T-helper 1 cell treated with Interleukin-12 subunit alpha and Interleukin-12 subunit beta and Interleukin-4 antibody, amounts not matched to agents 30 μg/mL and 1 μg/mL, for 36 hours (primary cell): ENCODE measurements at regions not wholly inside any gene's neighbourhood (a gene's known extent, or its start where the extent isn't known, plus 50 kb on each side); places are given as distances from the start of the nearest gene placed in this dataset.
"Not testable (repeated sequence)": the region's sequence is repeated elsewhere in the genome, so short reads cannot be mapped to it uniquely, and the experiment has no call there.

Experiments used
- H3K27ac Mint-ChIP-seq: one replicate; pipeline ENCODE4 v1.8.0; 2021; ENCODE audit warnings: mild to moderate bottlenecking, mixed read lengths
- H3K27me3 Mint-ChIP-seq: one replicate; pipeline ENCODE4 v1.8.0; 2021; ENCODE audit warnings: low read depth, mixed read lengths
- H3K36me3 Mint-ChIP-seq: one replicate; pipeline ENCODE4 v1.8.0; 2021; ENCODE audit warnings: low read depth, mixed read lengths
- H3K4me1 Mint-ChIP-seq: one replicate; pipeline ENCODE4 v1.8.0; 2021; ENCODE audit warnings: low read depth, mixed read lengths
- H3K4me3 Mint-ChIP-seq: one replicate; pipeline ENCODE4 v1.8.0; 2021; ENCODE audit warnings: mild to moderate bottlenecking, moderate library complexity, mixed read lengths
- H3K9me3 Mint-ChIP-seq: one replicate; pipeline ENCODE4 v1.8.0; 2021; ENCODE audit warnings: mixed read lengths

DNA sequence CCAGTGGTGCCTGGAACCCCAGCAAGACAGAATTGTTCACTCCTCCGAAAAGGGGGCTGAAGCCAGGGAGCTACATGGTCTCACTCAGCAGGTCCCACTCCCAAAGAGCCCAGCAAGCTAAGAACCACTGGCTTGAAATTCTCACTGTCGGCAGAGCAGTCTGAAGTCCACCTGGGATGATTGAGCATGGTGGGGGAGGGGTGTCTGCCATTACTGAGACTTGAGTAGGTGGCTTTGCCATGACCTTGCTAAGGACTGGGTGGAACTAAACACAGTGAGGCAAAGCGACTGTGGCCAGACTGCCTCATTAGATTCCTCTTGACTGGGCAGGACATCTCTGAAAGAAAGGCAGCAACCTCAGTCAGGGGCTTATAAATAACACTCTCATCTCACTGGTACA lies 122.6 kb upstream of the ZC4H2 start:
- peaks cover 33% of the 10 kb centered on the region for H3K9me3 Mint-ChIP-seq
- H3K4me3 Mint-ChIP-seq: no peak overlapping the region
- H3K27me3 Mint-ChIP-seq: no peaks in the 10 kb centered on the region
- no peak overlapping the region for H3K27ac Mint-ChIP-seq
- no peaks in the 10 kb centered on the region for H3K4me1 Mint-ChIP-seq
- peaks cover 5% of the 10 kb centered on the region for H3K36me3 Mint-ChIP-seq

DNA sequence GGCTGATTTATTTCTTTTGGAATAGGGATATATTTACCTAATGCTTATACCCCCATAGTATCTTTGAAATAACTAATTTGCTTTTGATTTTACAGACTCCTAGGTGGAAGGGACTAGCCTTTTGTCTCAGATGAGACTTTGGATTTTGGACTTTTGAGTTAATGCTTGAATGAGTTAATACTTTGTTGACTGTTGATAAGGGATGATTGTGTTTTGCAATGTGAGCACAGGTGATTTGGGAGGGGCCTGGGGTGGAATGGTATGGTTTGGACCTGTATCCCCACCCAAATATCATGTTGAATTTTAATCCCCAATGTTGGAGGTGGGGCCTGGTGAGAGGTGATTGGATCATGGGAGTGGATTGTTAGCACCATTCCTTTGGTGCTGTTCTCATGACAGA lies 117.4 kb upstream of the ZC4H2 start:
- H3K36me3 Mint-ChIP-seq: peaks cover 7% of the 10 kb centered on the region
- H3K9me3 Mint-ChIP-seq: peaks cover 16% of the 10 kb centered on the region
- no peak overlapping the region for H3K27ac Mint-ChIP-seq
- H3K4me3 Mint-ChIP-seq: no peak overlapping the region
- H3K27me3 Mint-ChIP-seq: no peaks in the 10 kb centered on the region
- H3K4me1 Mint-ChIP-seq: no peaks in the 10 kb centered on the region

DNA sequence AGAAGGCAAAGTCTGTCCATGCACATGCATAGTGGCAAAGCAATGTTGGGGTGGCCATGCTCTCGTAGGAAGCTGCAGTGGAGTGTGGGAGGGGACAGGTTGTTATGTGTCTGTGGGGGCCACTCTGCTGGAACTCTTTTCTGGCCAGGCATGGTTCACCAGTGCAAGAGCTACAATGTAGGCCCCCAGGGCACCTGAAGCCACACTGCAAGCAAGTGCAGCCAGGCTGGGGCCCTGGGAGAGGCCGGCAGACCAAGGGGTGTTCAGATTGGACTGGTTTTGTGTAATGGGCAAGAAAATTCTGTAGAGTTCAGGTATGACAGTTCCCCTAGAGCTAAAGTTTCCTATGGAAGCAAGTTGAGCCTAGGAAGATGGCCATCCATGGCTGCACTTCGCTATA lies 97.0 kb upstream of the ZC4H2 start:
- peaks cover 40% of the 10 kb centered on the region for H3K36me3 Mint-ChIP-seq
- peaks cover 46% of the 10 kb centered on the region for H3K9me3 Mint-ChIP-seq
- H3K27ac Mint-ChIP-seq: no peak overlapping the region
- H3K4me3 Mint-ChIP-seq: no peak overlapping the region
- no peaks in the 10 kb centered on the region for H3K27me3 Mint-ChIP-seq
- no peaks in the 10 kb centered on the region for H3K4me1 Mint-ChIP-seq

GRCh38 chrX:65072590-65072989 lies 96.3 kb upstream of the ZC4H2 start:
- H3K36me3 Mint-ChIP-seq: peaks cover 38% of the 10 kb centered on the region
- H3K27me3 Mint-ChIP-seq: no peaks in the 10 kb centered on the region
- no peak overlapping the region for H3K27ac Mint-ChIP-seq
- no peaks in the 10 kb centered on the region for H3K4me1 Mint-ChIP-seq
- peaks cover 47% of the 10 kb centered on the region for H3K9me3 Mint-ChIP-seq
- no peak overlapping the region for H3K4me3 Mint-ChIP-seq

DNA sequence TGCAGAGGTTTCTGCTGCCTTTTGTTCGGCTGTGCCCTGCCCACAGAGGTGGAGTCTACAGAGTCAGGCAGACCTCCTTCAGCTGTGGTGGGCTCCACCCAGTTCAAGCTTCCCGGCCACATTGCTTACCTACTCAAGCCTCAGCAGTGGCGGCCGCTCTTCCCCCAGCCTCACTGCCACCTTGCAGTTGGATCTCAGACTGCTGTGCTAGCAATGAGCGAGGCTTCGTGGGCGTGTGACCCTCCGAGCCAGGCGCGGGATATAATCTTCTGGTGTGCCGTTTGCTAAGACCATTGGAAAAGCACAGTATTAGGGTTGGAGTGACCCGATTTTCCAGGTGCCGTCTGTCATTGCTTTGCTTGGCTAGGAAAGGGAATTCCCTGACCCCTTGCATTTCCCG lies 82.4 kb upstream of the ZC4H2 start:
- H3K9me3 Mint-ChIP-seq: peaks cover 19% of the 10 kb centered on the region
- H3K4me1 Mint-ChIP-seq, H3K4me3 Mint-ChIP-seq, H3K27me3 Mint-ChIP-seq, H3K27ac Mint-ChIP-seq: not testable (repeated sequence)
- H3K36me3 Mint-ChIP-seq: peaks cover 14% of the 10 kb centered on the region

- H3K36me3 Mint-ChIP-seq: no peaks in the 10 kb centered on the region
- H3K4me1 Mint-ChIP-seq: no peaks in the 10 kb centered on the region
- no peak overlapping the region for H3K27ac Mint-ChIP-seq
- no peaks in the 10 kb centered on the region for H3K27me3 Mint-ChIP-seq
- no peak overlapping the region for H3K4me3 Mint-ChIP-seq
- peaks cover 3% of the 10 kb centered on the region for H3K9me3 Mint-ChIP-seq
These were observed 68.8 kb upstream of the ZC4H2 start for GRCh38 chrX:65045001-65045400.

DNA sequence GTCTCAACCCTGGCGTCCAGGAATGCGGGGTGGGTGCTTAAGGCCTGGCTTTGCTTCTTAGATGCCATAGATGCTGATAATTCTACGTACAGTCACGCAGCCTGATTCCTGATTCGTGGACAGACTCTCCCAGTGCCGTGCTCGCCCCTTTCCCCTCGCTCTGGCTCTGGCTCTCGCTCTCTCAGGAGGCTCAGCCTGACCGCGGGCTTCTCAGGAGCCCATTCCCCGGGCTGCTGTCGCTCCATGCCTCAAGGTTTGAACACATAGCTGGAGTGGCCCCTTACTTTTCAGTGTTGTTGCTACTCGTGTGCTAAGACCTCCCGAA lies 59.2 kb upstream of the ZC4H2 start:
- Mint-ChIP-seq H3K4me1 (peaks cover 13% of the 10 kb centered on the region), H3K27me3 (no peaks in the 10 kb centered on the region), H3K27ac (peak overlapping the region; percentile 91), H3K36me3 (peaks cover 2% of the 10 kb centered on the region), H3K4me3 (peak overlapping the region; percentile 94), H3K9me3 (no peaks in the 10 kb centered on the region)

GRCh38 chrX:65034668-65035445 lies 58.6 kb upstream of the ZC4H2 start, which contains the start of gene ZC3H12B:
Gene ZC3H12B, plus strand, starts transcription at chrX:65034826.
- H3K27me3 Mint-ChIP-seq: no peaks in the 10 kb centered on the region
- peak within 1 kb of the TSS; percentile 94 for H3K4me3 Mint-ChIP-seq
- H3K36me3 Mint-ChIP-seq: peaks cover 2% of the 10 kb centered on the region
- H3K27ac Mint-ChIP-seq: peak within 1 kb of the TSS; percentile 91
- peaks cover 13% of the 10 kb centered on the region for H3K4me1 Mint-ChIP-seq
- no peaks in the 10 kb centered on the region for H3K9me3 Mint-ChIP-seq

- no peaks in the 10 kb centered on the region for H3K9me3 Mint-ChIP-seq
- peaks cover 2% of the 10 kb centered on the region for H3K36me3 Mint-ChIP-seq
- no peaks in the 10 kb centered on the region for H3K27me3 Mint-ChIP-seq
- H3K27ac Mint-ChIP-seq: peak overlapping the region; percentile 91
- H3K4me3 Mint-ChIP-seq: peak overlapping the region; percentile 94
- H3K4me1 Mint-ChIP-seq: peaks cover 13% of the 10 kb centered on the region
These were observed 58.0 kb upstream of the ZC4H2 start for GRCh38 chrX:65034292-65034667.
